Stimulated activated naive CD4-positive, alpha-beta T cell (primary cell): ENCODE measurements at regions not wholly inside any gene's neighbourhood (a gene's known extent, or its start where the extent isn't known, plus 50 kb on each side); places are given as distances from the start of the nearest gene placed in this dataset.

Source experiments
- DNase-seq, 6 experiments: peaks; one replicate each; lab custom pipeline; 2025; lab: John Stamatoyannopoulos, UW

GRCh38 chr11:62073061-62073460 lies 50.8 kb upstream of the INCENP start:
- DNase-seq, result no peak

- no peak for DNase-seq
Observed at GRCh38 chr11:62071408-62071807, 52.4 kb upstream of the INCENP start.

GRCh38 chr11:62069986-62070919 lies 53.6 kb upstream of the INCENP start:
- peak in 3 of 6 experiments; percentile 18 to 25 (median 19) for DNase-seq

- no peak for DNase-seq
Observed at GRCh38 chr11:62069374-62069773, 54.4 kb upstream of the INCENP start.

- no peak for DNase-seq
Observed at GRCh38 chr11:62068730-62069129, 55.1 kb upstream of the INCENP start.

- DNase-seq, result no peak
Observed at GRCh38 chr11:62067741-62068140, 56.1 kb upstream of the INCENP start.

- no peak for DNase-seq
Observed at GRCh38 chr11:62064221-62064620, 59.6 kb upstream of the INCENP start.

- DNase-seq, result no peak
Observed at GRCh38 chr11:62062223-62062861, 61.5 kb upstream of the INCENP start.

- no peak for DNase-seq
Observed at GRCh38 chr11:62061356-62062222, 62.2 kb upstream of the INCENP start.

GRCh38 chr11:62057069-62057468 lies 66.7 kb upstream of the INCENP start:
- DNase-seq, result no peak

- DNase-seq, result no peak
Observed at GRCh38 chr11:62055970-62056369, 67.8 kb upstream of the INCENP start.

- peak in 1 of 6 experiments; percentile 21 for DNase-seq
Observed at GRCh38 chr11:62054484-62055121, 69.2 kb upstream of the INCENP start.

- DNase-seq, result no peak
Observed at GRCh38 chr11:62054081-62054480, 69.7 kb upstream of the INCENP start.

GRCh38 chr11:62050716-62051115 lies 73.1 kb upstream of the INCENP start:
- DNase-seq, result no peak

GRCh38 chr11:62048100-62048499 lies 75.7 kb upstream of the INCENP start:
- DNase-seq, result no peak

GRCh38 chr11:62046568-62047100 lies 77.2 kb upstream of the INCENP start:
- no peak for DNase-seq

GRCh38 chr11:62044639-62045121 lies 77.2 kb upstream of the FTH1 start:
- DNase-seq, result no peak

- no peak for DNase-seq
Observed at GRCh38 chr11:62035293-62035692, 67.9 kb upstream of the FTH1 start.

GRCh38 chr11:62034036-62034338 lies 66.6 kb upstream of the FTH1 start:
- DNase-seq, result no peak

GRCh38 chr11:62033191-62034035 lies 66.0 kb upstream of the FTH1 start:
- no peak for DNase-seq
